Loucy (cell line): ENCODE measurements at regions not wholly inside any gene's neighbourhood (a gene's known extent, or its start where the extent isn't known, plus 50 kb on each side); places are given as distances from the start of the nearest gene placed in this dataset.

Source experiments
- EZH2phosphoT487 ChIP-seq: fragments of 200-600 bp; IDR thresholded peaks from 2 replicates; pipeline ENCODE4 v1.6.1; 2018; ENCODE audit warnings: antibody characterized with exemption, mild to moderate bottlenecking, moderate library complexity, borderline replicate concordance
- TF ChIP-seq, protein P1 (sequence below): fragments of 200-600 bp; sonication (generic); conservative IDR thresholded peaks from 2 replicates; pipeline ENCODE4 v1.5.1; 2014; ENCODE audit warnings: mild to moderate bottlenecking, antibody characterized with exemption, low read length

DNA sequence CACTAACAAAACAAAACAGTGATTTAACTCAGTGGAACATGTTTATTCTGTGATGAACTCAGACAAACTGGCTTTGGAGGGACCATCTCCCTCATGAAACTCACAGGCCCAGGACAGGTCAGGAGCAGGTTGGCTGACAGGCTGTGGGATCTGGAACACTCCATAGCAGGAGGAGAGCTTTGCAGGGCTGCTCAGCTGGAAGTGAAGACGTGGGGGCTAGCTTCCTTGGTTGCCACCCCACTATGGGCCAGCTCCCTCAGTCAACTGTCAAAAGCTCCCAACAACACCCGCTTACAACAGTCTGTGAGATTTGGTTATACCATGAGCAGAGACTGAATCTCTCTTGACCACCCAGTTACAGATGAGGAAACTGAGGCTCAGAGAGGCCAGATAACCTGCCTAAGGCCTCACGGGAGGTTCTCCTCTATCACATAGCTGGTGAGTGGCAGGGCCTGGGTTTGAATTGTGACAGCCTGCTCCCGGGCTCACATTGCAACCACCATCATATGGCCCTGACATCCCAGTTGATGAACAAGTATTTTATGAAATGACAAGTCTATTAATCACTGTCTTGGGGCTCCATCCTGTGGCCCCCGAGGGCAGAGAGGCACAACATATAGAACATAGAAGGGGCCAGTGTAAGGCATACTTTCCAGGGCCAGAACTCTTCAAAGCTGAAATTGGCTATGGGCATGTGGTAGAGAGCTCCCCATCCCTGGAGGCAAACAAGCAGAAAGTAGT lies 473.4 kb downstream of the MN1 start:
- TF ChIP-seq, protein P1, sequence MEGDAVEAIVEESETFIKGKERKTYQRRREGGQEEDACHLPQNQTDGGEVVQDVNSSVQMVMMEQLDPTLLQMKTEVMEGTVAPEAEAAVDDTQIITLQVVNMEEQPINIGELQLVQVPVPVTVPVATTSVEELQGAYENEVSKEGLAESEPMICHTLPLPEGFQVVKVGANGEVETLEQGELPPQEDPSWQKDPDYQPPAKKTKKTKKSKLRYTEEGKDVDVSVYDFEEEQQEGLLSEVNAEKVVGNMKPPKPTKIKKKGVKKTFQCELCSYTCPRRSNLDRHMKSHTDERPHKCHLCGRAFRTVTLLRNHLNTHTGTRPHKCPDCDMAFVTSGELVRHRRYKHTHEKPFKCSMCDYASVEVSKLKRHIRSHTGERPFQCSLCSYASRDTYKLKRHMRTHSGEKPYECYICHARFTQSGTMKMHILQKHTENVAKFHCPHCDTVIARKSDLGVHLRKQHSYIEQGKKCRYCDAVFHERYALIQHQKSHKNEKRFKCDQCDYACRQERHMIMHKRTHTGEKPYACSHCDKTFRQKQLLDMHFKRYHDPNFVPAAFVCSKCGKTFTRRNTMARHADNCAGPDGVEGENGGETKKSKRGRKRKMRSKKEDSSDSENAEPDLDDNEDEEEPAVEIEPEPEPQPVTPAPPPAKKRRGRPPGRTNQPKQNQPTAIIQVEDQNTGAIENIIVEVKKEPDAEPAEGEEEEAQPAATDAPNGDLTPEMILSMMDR = no peak
- TF ChIP-seq EZH2phosphoT487 = no peak
